GM23248 (cell line): ENCODE measurements at regions not wholly inside any gene's neighbourhood (a gene's known extent, or its start where the extent isn't known, plus 50 kb on each side); places are given as distances from the start of the nearest gene placed in this dataset.

Experiments used
- EZH2 ChIP-seq: fragments of 200-600 bp; sonication (generic); IDR thresholded peaks from 2 replicates; pipeline ENCODE4 v1.6.1; 2018; ENCODE audit warnings: antibody characterized with exemption, mild to moderate bottlenecking; ENCODE audit not compliant: insufficient read depth, poor library complexity, severe bottlenecking
- EZH2phosphoT487 ChIP-seq: fragments of 200-600 bp; sonication (generic); IDR thresholded peaks from 2 replicates; pipeline ENCODE4 v1.6.1; 2018; ENCODE audit warnings: antibody characterized with exemption, moderate library complexity, mild to moderate bottlenecking, low read depth; ENCODE audit not compliant: insufficient read depth

- TF ChIP-seq EZH2 (no peak), EZH2phosphoT487 (no peak)
These were observed 230.9 kb upstream of the AFF2 start for GRCh38 chrX:148269513-148269912.
